Lung (tissue), 11 donors: ENCODE measurements at regions not wholly inside any gene's neighbourhood (a gene's known extent, or its start where the extent isn't known, plus 50 kb on each side); places are given as distances from the start of the nearest gene placed in this dataset.

Experiments
- ATAC-seq: fragments of 200-7000 bp; cut with Tn5 transposase; one replicate; pipeline ENCODE4 v1.9.1; 2020; ENCODE audit warnings: moderate number of reproducible peaks; ENCODE audit not compliant: insufficient read depth, low FRiP score
- DNase-seq, 3 donors: peaks; one replicate each; pipeline ENCODE4 v3.0.0-alpha.2; 2013 to 2017
- H3K27ac ChIP-seq, 2 donors: one replicate each; pipeline ENCODE4 v1.5.1; 2013; ENCODE audit warnings: mild to moderate bottlenecking in 2 of 2, moderate library complexity in 2 of 2, control low read depth in 1 of 2, inconsistent platforms in 1 of 2, low read depth in 1 of 2, low read length in 1 of 2
- H3K27me3 ChIP-seq, 3 donors: one replicate each; pipeline ENCODE4 v1.5.1; 2013; ENCODE audit warnings: low read length in 2 of 3; ENCODE audit not compliant: control insufficient read depth in 3 of 3, insufficient read depth in 3 of 3
- H3K36me3 ChIP-seq, 4 donors: one replicate each; pipeline ENCODE4 v1.5.1; 2013; ENCODE audit warnings: low read length in 4 of 4, mild to moderate bottlenecking in 1 of 4, moderate library complexity in 1 of 4; ENCODE audit not compliant: control insufficient read depth in 4 of 4, insufficient read depth in 4 of 4
- H3K4me1 ChIP-seq, 5 donors: one replicate each; pipeline ENCODE4 v1.5.1; 2013; ENCODE audit warnings: low read length in 5 of 5, mild to moderate bottlenecking in 2 of 5, moderate library complexity in 1 of 5; ENCODE audit not compliant: control insufficient read depth in 5 of 5, insufficient read depth in 5 of 5
- H3K4me3 ChIP-seq: one replicate; pipeline ENCODE4 v1.5.1; 2013; ENCODE audit warnings: mild to moderate bottlenecking, control low read depth, moderate library complexity
- H3K9ac ChIP-seq, 2 donors: one replicate each; pipeline ENCODE4 v1.5.1; 2013; ENCODE audit warnings: low read length in 2 of 2, control low read depth in 1 of 2; ENCODE audit not compliant: insufficient read depth in 1 of 2
- H3K9me3 ChIP-seq, 4 donors: one replicate each; pipeline ENCODE4 v1.5.1; 2013; ENCODE audit warnings: low read length in 3 of 4, mild to moderate bottlenecking in 1 of 4, moderate library complexity in 1 of 4; ENCODE audit not compliant: control insufficient read depth in 4 of 4, insufficient read depth in 3 of 4
- CTCF ChIP-seq: IDR thresholded peaks from 2 replicates; pipeline ENCODE4 v1.5.1; 2012; ENCODE audit warnings: mild to moderate bottlenecking; ENCODE audit errors: control extremely low read depth, extremely low read depth
- WGBS, 2 donors: extraction: QIAGEN DNeasy Blood & Tissue Kit; methylation state at CpG; one replicate each; pipeline ENCODE4 v1.1.7; 2013; 5-methylcytosine and 5-hydroxymethylcytosine counted together
- donor health status: control.
- donor health status: control.
- donor health status: Bipolar disorder and iron deficiency.
- donor health status: healthy.
- donor health status: DM: yes; HTN: yes; CAD: no.

GRCh38 chr16:64579712-64580111, 542.2 kb downstream of the CDH11 start:
- no peak for DNase-seq
- Histone ChIP-seq H3K9me3 (no peaks in the 10 kb centered on the region), H3K27me3 (no peaks in the 10 kb centered on the region), H3K4me3 (no peak overlapping the region), H3K9ac (no peak overlapping the region), H3K27ac (no peak overlapping the region), H3K4me1 (no peaks in the 10 kb centered on the region), H3K36me3 (no peaks in the 10 kb centered on the region)
- TF ChIP-seq CTCF, result no peak
- no peak for ATAC-seq
- WGBS, 2 donors, result 91 to 94% methylated on average over 2 of the region's 2 CpGs

GRCh38 chr16:64545768-64546167, 576.1 kb downstream of the CDH11 start:
- Histone ChIP-seq H3K9ac (no peak overlapping the region), H3K4me3 (no peak overlapping the region), H3K27me3 (no peaks in the 10 kb centered on the region), H3K36me3 (no peaks in the 10 kb centered on the region), H3K4me1 (peaks cover 0 to 5% (median 0%) of the 10 kb centered on the region in 5 donors), H3K9me3 (no peaks in the 10 kb centered on the region), H3K27ac (no peak overlapping the region)
- ATAC-seq, result no peak
- 76 to 77% methylated on average over 2 of the region's 2 CpGs for WGBS, 2 donors
- no peak for TF ChIP-seq CTCF
- no peak for DNase-seq

DNA sequence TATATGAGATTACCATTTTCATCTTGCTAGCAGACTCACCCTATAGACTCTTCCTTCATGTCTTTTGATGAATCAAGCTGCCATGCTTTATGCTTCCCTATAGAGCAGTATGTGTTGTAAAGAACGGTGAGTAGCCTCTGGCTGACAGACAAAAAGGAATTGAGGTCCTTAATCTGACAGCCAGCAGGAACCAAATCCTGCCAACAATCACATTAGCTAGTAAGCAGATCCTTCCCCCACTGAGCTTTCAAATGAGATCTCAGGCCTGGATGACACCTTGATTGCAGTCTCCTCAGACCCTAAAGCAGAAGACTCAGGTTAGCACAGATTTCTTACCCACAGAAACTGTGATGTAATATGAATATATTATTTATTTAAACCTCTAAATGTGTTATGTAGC, 577.0 kb downstream of the CDH11 start:
- Histone ChIP-seq H3K27me3 (peaks cover 0 to 3% (median 0%) of the 10 kb centered on the region in 3 donors), H3K27ac (no peak overlapping the region), H3K9ac (no peak overlapping the region), H3K36me3 (no peaks in the 10 kb centered on the region), H3K4me3 (no peak overlapping the region), H3K9me3 (no peaks in the 10 kb centered on the region), H3K4me1 (peaks cover 0 to 5% (median 0%) of the 10 kb centered on the region in 5 donors)
- no peak for TF ChIP-seq CTCF
- ATAC-seq (no peak), DNase-seq (no peak)
- WGBS, 2 donors, result 72% methylated on average over 1 of the region's 1 CpG

DNA sequence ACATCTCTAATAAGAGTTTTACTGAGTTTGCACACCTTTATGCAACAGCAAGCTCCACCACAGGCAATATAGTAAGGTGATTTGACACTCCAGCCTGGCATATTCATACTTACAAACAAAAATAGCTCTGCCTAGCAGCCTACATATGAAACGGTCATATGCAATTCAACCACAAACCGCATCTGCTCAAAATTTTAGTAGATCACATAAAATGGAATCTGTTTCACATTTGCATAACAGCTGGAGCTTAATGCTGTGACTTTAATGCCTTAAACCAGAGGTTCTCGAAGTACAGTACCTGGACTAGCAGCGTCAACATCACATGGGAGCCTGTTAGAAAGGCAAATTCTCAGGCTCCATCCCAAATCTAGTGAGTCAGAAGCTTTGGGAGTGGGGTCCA, 578.4 kb downstream of the CDH11 start:
- H3K36me3 ChIP-seq, result no peaks in the 10 kb centered on the region
- H3K27ac ChIP-seq, result no peak overlapping the region
- no peak overlapping the region for H3K4me3 ChIP-seq
- no peak for TF ChIP-seq CTCF
- ATAC-seq (no peak), DNase-seq (no peak)
- H3K27me3 ChIP-seq, result peaks cover 0 to 3% (median 0%) of the 10 kb centered on the region in 3 donors
- 82 to 91% methylated on average over 4 of the region's 4 CpGs for WGBS, 2 donors
- H3K9me3 ChIP-seq, result no peaks in the 10 kb centered on the region
- H3K4me1 ChIP-seq, result peaks cover 0 to 5% (median 0%) of the 10 kb centered on the region in 5 donors
- H3K9ac ChIP-seq, result no peak overlapping the region
